ENCODE measurements at regions not wholly inside any gene's neighbourhood (a gene's known extent, or its start where the extent isn't known, plus 50 kb on each side); places are given as distances from the start of the nearest gene placed in this dataset.

DNA sequence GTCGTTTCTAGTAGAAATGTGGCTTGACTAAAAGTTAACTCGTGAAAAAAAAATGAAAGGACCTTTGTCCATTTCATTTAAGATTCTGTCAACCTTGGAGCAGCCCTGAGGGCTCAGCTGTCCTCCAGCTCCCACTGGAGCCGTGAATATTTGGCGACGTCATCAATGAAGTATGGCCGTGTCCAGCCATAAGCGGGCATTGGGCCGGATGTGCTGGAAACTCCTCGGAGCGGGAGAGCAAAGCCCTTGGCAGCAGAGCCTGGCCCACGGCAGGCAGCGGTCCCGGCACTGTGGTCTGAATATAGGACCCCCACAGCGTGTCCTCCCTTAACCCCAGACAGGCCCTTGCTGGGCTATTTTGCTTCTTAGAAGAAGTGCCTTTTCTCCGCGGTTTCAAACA is 50.0 kb downstream of the JAKMIP3 start:
- TF ChIP-seq EZH2 (IDR thresholded peaks at IDR 0.05; ENCODE audit: borderline replicate concordance, low read depth, low read length, severe bottlenecking), result no peak
- TF ChIP-seq, protein P1, sequence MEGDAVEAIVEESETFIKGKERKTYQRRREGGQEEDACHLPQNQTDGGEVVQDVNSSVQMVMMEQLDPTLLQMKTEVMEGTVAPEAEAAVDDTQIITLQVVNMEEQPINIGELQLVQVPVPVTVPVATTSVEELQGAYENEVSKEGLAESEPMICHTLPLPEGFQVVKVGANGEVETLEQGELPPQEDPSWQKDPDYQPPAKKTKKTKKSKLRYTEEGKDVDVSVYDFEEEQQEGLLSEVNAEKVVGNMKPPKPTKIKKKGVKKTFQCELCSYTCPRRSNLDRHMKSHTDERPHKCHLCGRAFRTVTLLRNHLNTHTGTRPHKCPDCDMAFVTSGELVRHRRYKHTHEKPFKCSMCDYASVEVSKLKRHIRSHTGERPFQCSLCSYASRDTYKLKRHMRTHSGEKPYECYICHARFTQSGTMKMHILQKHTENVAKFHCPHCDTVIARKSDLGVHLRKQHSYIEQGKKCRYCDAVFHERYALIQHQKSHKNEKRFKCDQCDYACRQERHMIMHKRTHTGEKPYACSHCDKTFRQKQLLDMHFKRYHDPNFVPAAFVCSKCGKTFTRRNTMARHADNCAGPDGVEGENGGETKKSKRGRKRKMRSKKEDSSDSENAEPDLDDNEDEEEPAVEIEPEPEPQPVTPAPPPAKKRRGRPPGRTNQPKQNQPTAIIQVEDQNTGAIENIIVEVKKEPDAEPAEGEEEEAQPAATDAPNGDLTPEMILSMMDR (IDR thresholded peaks at IDR 0.05; ENCODE audit: borderline replicate concordance, extremely low read depth, low read length, poor library complexity, severe bottlenecking), result no peak
- peaks cover 3% of the 10 kb centered on the region; the same call in 1 of the 2 replicates for H4K20me1 ChIP-seq (ENCODE audit: insufficient read depth, low read length)
- peaks cover 6% of the 10 kb centered on the region for H3K27me3 ChIP-seq (ENCODE audit: insufficient read depth, low read length, poor library complexity)

GRCh38 chr10:132117146-132117545 is 51.4 kb downstream of the JAKMIP3 start:
- H3K4me2 ChIP-seq (ENCODE audit: insufficient read depth, low read length), result no peak overlapping the region
- no peaks in the 10 kb centered on the region for H3K79me2 ChIP-seq (ENCODE audit: insufficient read depth, low read length)
- H2AFZ ChIP-seq (ENCODE audit: low read depth, low read length), result no peak overlapping the region
- H3K9me3 ChIP-seq (ENCODE audit: insufficient read depth, low read length, severe bottlenecking), result no peaks in the 10 kb centered on the region
- no peak for ATAC-seq (ENCODE audit: insufficient read depth, low read depth)
- peaks cover 3% of the 10 kb centered on the region; the same call in 1 of the 2 replicates for H4K20me1 ChIP-seq (ENCODE audit: insufficient read depth, low read length)
- H3K4me1 ChIP-seq (ENCODE audit: insufficient read depth, low read length), result no peaks in the 10 kb centered on the region
- H3K4me3 ChIP-seq (ENCODE audit: low read depth in 1 of 2, low read length in 2 of 2), result no peak overlapping the region
- H3K27ac ChIP-seq (ENCODE audit: low read length), result no peak overlapping the region
- no peak overlapping the region for H3K9ac ChIP-seq (ENCODE audit: low read depth, low read length)
- peaks cover 6% of the 10 kb centered on the region for H3K27me3 ChIP-seq (ENCODE audit: insufficient read depth, low read length, poor library complexity)
- TF ChIP-seq EZH2 (IDR thresholded peaks at IDR 0.05; ENCODE audit: borderline replicate concordance, low read depth, low read length, severe bottlenecking), result no peak
- TF ChIP-seq, protein P1 (IDR thresholded peaks at IDR 0.05; ENCODE audit: borderline replicate concordance, extremely low read depth, low read length, poor library complexity, severe bottlenecking), result no peak
- DNase-seq, result no peak
- no peaks in the 10 kb centered on the region for H3K36me3 ChIP-seq (ENCODE audit: insufficient read depth, low read length)

More for the DNA sequence above, 50.0 kb downstream of the JAKMIP3 start:
- no peak for ATAC-seq (ENCODE audit: insufficient read depth, low read depth)
- Histone ChIP-seq H3K4me1 (ENCODE audit: insufficient read depth, low read length) (no peaks in the 10 kb centered on the region), H3K27ac (ENCODE audit: low read length) (no peak overlapping the region), H3K9me3 (ENCODE audit: insufficient read depth, low read length, severe bottlenecking) (no peaks in the 10 kb centered on the region), H3K36me3 (ENCODE audit: insufficient read depth, low read length) (no peaks in the 10 kb centered on the region), H3K9ac (ENCODE audit: low read depth, low read length) (no peak overlapping the region), H2AFZ (ENCODE audit: low read depth, low read length) (no peak overlapping the region), H3K79me2 (ENCODE audit: insufficient read depth, low read length) (no peaks in the 10 kb centered on the region), H3K4me3 (ENCODE audit: low read depth in 1 of 2, low read length in 2 of 2) (no peak overlapping the region), H3K4me2 (ENCODE audit: insufficient read depth, low read length) (no peak overlapping the region)
- no peak for DNase-seq

DNA sequence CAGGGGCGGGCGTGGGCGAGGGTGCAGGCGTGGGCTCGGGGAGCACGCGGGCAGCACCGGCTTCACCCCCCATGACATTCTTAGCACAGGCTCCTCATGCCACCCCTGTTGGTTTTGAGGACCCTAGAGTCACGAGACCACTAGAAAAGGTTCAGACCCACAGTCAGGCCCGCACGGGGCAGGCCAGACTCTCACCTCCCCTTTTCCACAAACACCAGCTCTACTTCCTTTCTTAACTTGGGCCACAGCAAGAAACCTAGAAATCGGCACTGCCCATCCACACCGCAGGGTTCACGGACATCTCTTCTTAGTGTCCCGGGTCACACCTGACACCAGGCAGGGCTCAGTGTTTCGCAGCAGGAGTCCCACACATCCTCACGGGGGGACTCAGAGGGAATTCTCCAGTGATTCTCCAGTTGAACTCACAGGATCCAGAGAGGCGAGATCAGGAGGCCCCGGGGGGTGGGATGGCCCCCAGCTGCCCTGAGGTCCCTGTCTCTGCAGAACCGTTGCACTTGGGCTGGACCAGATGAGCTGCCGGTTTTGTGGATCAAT is 52.0 kb downstream of the JAKMIP3 start:
- Histone ChIP-seq H4K20me1 (ENCODE audit: insufficient read depth, low read length) (no peaks in the 10 kb centered on the region; the same call in none of the 2 replicates), H3K27me3 (ENCODE audit: insufficient read depth, low read length, poor library complexity) (peaks cover 6% of the 10 kb centered on the region), H3K36me3 (ENCODE audit: insufficient read depth, low read length) (no peaks in the 10 kb centered on the region), H3K27ac (ENCODE audit: low read length) (no peak overlapping the region), H3K4me2 (ENCODE audit: insufficient read depth, low read length) (no peak overlapping the region), H3K9ac (ENCODE audit: low read depth, low read length) (no peak overlapping the region), H3K4me1 (ENCODE audit: insufficient read depth, low read length) (no peaks in the 10 kb centered on the region), H2AFZ (ENCODE audit: low read depth, low read length) (no peak overlapping the region), H3K4me3 (ENCODE audit: low read depth in 1 of 2, low read length in 2 of 2) (no peak overlapping the region), H3K9me3 (ENCODE audit: insufficient read depth, low read length, severe bottlenecking) (no peaks in the 10 kb centered on the region), H3K79me2 (ENCODE audit: insufficient read depth, low read length) (no peaks in the 10 kb centered on the region)
- ATAC-seq (ENCODE audit: insufficient read depth, low read depth), result no peak
- TF ChIP-seq EZH2 (IDR thresholded peaks at IDR 0.05; ENCODE audit: borderline replicate concordance, low read depth, low read length, severe bottlenecking), result no peak
- TF ChIP-seq, protein P1 (IDR thresholded peaks at IDR 0.05; ENCODE audit: borderline replicate concordance, extremely low read depth, low read length, poor library complexity, severe bottlenecking), result no peak
- no peak for DNase-seq

Data from DND-41 (cell line).